ENCODE measurements at regions not wholly inside any gene's neighbourhood (a gene's known extent, or its start where the extent isn't known, plus 50 kb on each side); places are given as distances from the start of the nearest gene placed in this dataset.
A peak's percentile ranks its signal among the peaks of the same experiment; 100 is the strongest.

DNA sequence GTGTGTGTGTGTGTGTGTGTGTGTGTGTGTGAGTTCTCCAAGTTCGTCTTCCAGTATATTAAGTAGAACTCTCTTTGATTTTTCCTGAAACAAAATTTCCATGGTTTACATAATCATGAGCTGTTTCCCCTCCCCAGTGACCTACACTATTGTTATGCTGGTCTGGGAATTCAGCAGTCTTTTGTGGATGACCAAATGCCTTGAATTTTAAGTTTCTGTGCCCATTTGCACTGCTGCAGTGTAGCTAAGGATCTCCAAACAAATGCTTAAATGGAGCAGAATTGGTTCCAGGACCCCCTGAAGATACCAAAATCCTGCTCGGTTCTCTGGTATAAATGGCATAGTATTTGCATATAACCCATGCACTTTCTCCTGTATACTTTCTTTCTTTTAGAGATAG, 77.2 kb upstream of the SLC34A2 start:
- no peak for DNase-seq (ENCODE audit: low spot score)

DNA sequence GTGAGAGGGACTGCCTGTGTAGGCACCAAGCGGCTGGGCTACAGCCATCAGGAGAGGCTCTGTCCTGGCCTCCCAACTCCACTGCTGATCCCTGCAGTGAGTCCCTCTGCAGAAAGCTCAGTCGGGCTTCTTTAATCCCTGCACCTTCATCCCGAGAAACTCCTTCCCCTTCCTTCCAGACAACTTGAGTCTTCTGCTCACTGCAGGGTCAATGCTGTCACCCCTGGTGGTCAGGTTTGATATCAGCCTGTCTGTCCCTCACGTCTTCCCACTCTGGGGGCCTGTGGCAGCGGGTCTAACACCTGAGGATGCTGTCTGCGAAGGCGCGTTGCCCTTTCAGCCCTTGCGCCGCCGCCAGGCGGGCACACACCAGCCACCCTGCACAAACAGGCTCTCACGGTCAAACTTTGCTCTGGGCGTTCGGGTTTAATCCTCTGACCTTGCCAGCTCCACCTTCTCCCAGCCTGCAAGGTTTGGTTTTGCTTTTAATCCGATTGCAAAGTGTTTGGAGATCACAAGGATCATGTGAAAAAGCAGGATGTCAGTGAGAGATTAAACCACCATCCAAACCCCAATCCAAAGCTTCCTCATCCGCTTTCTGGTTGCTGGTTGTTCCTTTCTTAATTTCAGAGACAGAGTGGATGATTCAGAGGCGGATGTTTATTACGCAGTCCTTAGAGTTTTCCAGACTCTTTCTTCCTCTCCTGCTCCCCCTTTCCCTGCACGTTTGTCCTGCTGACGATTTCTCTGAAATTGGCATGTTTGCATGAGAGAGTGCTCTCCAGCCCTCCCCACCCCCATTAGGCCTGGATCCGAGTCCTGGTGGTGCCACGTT, 74.8 kb upstream of the SLC34A2 start:
- peak; percentile 18 for DNase-seq (ENCODE audit: low spot score)

DNA sequence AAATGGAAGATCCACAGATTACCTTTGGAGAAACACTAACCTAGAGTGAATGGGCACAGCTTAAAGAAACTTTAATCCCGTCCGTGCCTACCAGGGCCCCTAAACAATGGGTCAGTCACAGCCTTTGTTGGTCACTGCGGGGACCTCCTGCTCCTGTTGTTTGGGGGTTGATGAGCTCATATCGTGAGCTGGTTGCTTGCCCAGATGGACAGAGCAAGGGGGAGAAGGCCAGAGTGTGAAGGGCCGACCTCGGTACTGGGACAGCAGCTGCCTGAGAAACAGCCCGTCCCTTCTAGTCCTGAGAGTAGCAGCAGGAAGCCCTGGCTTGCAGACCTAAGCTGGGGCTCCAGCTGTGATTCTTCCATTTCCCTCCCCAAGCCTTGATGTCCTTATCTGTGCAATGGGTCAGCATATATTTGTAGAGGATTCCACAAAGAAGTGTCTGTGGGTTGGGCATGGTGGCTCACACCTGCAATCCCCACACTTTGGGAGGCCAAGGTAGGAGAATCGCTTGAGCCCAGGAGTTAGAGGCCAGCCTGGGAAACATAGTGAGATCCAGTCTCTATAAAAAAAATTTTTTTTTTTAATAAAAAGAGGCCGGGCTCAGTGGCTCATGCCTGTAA, 69.6 kb upstream of the SLC34A2 start:
- no peak for DNase-seq (ENCODE audit: low spot score)

DNA sequence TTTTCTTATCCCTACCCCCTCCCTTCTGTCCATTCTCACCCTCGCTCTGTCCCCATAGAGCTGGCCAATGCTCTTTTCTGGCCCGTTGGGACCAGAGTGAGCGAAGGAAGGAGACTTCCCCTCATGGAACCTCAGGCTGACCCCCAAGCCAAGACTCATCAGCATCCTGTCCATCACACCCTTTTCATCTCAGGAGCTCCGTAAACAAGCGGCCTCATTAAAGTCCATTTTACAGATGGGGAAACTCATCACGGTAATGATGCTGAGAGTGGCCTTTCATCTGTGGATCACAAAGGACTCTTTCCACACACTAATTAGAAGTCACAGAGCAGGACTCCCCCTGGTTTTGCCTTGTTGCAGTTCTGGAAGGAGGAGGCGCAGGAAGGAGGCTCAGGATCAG, 67.4 kb upstream of the SLC34A2 start:
- DNase-seq (ENCODE audit: low spot score) = no peak

DNA sequence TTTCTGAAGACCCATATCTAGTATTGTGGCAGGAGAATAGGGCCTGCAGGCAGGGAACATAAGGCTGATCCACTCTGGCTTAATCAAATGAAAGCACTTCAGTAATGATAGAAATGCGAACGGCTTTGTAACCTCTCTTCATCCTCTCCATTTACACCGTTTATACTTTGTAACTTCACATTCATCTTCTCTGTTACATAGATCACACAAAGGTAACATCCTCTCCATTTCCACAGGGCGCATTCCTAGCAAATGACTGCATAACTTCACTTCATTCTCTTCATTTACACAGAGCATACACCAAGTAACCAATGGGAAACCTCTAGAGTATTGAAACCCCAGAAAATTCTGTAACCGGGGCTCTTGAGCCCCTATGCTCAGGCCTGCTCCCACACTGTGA, 65.5 kb upstream of the SLC34A2 start:
- DNase-seq (ENCODE audit: low spot score) = no peak

DNA sequence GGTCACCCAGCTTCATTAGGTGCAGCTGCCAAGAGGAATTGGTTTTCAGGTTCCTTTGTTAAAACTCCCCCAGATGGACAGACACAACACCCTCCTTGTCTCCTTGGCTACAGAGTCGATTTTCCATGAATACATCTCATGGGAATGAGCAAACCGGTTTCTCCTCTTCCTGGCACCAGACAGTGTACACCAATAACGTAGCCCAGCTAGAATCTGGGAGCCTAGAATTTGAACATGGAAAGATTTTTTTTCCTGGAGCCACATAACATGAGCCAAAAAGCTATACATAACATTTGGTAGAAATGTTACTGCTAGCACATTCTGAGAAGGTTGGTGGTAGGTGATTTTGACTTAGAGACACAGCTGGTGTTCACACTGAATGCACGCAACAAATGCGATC, 62.9 kb upstream of the SLC34A2 start:
- DNase-seq (ENCODE audit: low spot score) = no peak
